Chondrocyte (in vitro differentiated cells): ENCODE measurements at regions not wholly inside any gene's neighbourhood (a gene's known extent, or its start where the extent isn't known, plus 50 kb on each side); places are given as distances from the start of the nearest gene placed in this dataset.
"Not testable (repeated sequence)": the region's sequence is repeated elsewhere in the genome, so short reads cannot be mapped to it uniquely, and the experiment has no call there.

Experiments used
- DNase-seq: peaks from one replicate; pipeline ENCODE4 v3.0.0; 2021; ENCODE audit warnings: mixed read lengths, low spot score
- H3K27ac Mint-ChIP-seq: one replicate; pipeline ENCODE4 v1.8.0; 2021; ENCODE audit warnings: mild to moderate bottlenecking, moderate library complexity, mixed read lengths; ENCODE audit not compliant: unreplicated experiment
- H3K27me3 Mint-ChIP-seq: 2 replicates; pipeline ENCODE4 v1.8.0; 2021; ENCODE audit warnings: low read depth, mixed read lengths
- H3K36me3 Mint-ChIP-seq: 2 replicates; pipeline ENCODE4 v1.8.0; 2021; ENCODE audit warnings: low read depth, mixed read lengths
- H3K4me1 Mint-ChIP-seq: 2 replicates; pipeline ENCODE4 v1.8.0; 2021; ENCODE audit warnings: low read depth, mild to moderate bottlenecking, mixed read lengths
- H3K4me3 Mint-ChIP-seq: one replicate; pipeline ENCODE4 v1.8.0; 2021; ENCODE audit warnings: mild to moderate bottlenecking, moderate library complexity, mixed read lengths; ENCODE audit not compliant: unreplicated experiment
- H3K9me3 Mint-ChIP-seq: 2 replicates; pipeline ENCODE4 v1.8.0; 2021; ENCODE audit warnings: low read depth, mixed read lengths
- CTCF ChIP-seq: fragments of 200-600 bp; sonication (generic); IDR thresholded peaks from 2 replicates; pipeline ENCODE4 v1.5.0; 2021; ENCODE audit warnings: antibody characterized with exemption, mild to moderate bottlenecking, moderate library complexity

- H3K27ac Mint-ChIP-seq: no peak overlapping the region
- TF ChIP-seq CTCF: no peak
- H3K36me3 Mint-ChIP-seq: peaks cover 1% of the 10 kb centered on the region
- no peak overlapping the region for H3K4me3 Mint-ChIP-seq
- H3K9me3 Mint-ChIP-seq: peaks cover 6% of the 10 kb centered on the region
- no peaks in the 10 kb centered on the region for H3K27me3 Mint-ChIP-seq
- no peak for DNase-seq
- no peaks in the 10 kb centered on the region for H3K4me1 Mint-ChIP-seq
These were observed 1293.7 kb downstream of the CNTNAP5 start for GRCh38 chr2:125318740-125319139.

- peaks cover 6% of the 10 kb centered on the region for H3K9me3 Mint-ChIP-seq
- no peak overlapping the region for H3K27ac Mint-ChIP-seq
- no peak for TF ChIP-seq CTCF
- H3K27me3 Mint-ChIP-seq: peaks cover 11% of the 10 kb centered on the region
- no peaks in the 10 kb centered on the region for H3K4me1 Mint-ChIP-seq
- H3K4me3 Mint-ChIP-seq: no peak overlapping the region
- H3K36me3 Mint-ChIP-seq: peaks cover 1% of the 10 kb centered on the region
- no peak for DNase-seq
These were observed 1299.2 kb downstream of the CNTNAP5 start for GRCh38 chr2:125324273-125324672.

- no peak for DNase-seq
- Mint-ChIP-seq H3K9me3 (no peaks in the 10 kb centered on the region), H3K36me3 (no peaks in the 10 kb centered on the region), H3K27ac (no peak overlapping the region), H3K27me3 (peaks cover 15% of the 10 kb centered on the region), H3K4me1 (no peaks in the 10 kb centered on the region), H3K4me3 (no peak overlapping the region)
- TF ChIP-seq CTCF: no peak
These were observed 1305.0 kb downstream of the CNTNAP5 start for GRCh38 chr2:125330133-125330532.

- no peak for TF ChIP-seq CTCF
- Mint-ChIP-seq H3K4me1 (no peaks in the 10 kb centered on the region), H3K27ac (no peak overlapping the region), H3K9me3 (peaks cover 9% of the 10 kb centered on the region), H3K36me3 (no peaks in the 10 kb centered on the region), H3K27me3 (peaks cover 12% of the 10 kb centered on the region), H3K4me3 (no peak overlapping the region)
- no peak for DNase-seq
These were observed 1314.6 kb upstream of the GYPC start for GRCh38 chr2:125341353-125341752.

DNA sequence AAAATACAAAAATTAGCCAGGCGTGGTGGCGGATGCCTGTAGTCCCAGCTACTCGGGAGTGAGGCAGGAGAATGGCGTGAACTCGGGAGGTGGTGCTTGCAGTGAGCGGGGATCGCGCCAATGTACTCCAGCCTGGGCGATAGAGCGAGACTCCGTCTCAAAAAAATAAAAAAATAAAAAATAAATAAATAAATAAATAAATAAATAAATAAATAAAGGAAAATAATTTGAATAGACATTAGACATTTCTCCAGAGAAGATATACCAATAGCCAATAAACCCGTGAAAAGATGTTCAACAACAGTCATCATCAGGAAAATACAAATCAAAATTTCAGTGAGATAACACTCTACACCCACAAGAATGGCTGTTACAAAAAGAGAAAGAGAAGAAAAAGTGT is 1302.4 kb upstream of the GYPC start:
- H3K4me3 Mint-ChIP-seq, H3K36me3 Mint-ChIP-seq, H3K4me1 Mint-ChIP-seq, DNase-seq, H3K27ac Mint-ChIP-seq, H3K9me3 Mint-ChIP-seq: not testable (repeated sequence)
- peaks cover 10% of the 10 kb centered on the region for H3K27me3 Mint-ChIP-seq

DNA sequence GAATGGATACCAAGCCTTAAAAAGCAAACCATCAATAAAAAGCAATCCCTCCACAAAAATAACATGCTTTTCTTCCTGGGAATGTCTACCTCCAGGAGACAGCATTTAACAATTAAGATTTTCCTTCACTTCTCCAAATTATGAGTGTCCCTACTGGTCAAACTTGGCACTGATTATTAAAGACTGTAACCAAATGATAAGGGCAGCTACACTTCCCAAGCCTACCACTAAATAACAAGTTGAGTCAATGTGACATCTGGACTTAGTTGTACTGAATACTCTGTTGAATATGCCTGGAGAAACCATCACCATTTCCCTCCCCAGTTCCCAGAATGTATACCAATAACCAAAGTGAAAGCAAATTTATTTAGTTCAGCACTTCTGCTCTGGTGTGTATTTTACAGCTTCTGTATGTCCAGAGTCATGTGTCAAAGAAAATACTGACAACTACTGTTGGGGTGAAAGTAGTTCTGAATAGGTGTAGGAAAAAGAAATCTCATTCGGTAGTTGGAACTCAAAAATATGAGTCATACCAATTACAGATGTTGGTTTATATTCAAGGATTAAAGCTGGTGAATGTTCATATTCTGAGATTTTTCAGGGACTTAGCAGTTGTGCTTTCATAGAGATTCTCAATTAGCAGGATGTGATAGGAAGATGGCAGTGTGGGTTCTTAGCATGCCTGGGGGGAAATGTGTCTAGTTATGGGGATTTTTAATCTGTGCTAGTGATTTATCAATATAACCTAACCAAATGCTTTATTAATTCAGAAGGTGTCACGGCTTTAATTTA is 1291.6 kb upstream of the GYPC start:
- no peak for TF ChIP-seq CTCF
- Mint-ChIP-seq H3K9me3 (peaks cover 2% of the 10 kb centered on the region), H3K27ac (no peak overlapping the region), H3K27me3 (peaks cover 5% of the 10 kb centered on the region), H3K4me3 (no peak overlapping the region), H3K4me1 (no peaks in the 10 kb centered on the region), H3K36me3 (no peaks in the 10 kb centered on the region)
- DNase-seq: no peak
